Lower leg skin (tissue), 4 donors: ENCODE measurements at regions not wholly inside any gene's neighbourhood (a gene's known extent, or its start where the extent isn't known, plus 50 kb on each side); places are given as distances from the start of the nearest gene placed in this dataset.
A peak's percentile ranks its signal among the peaks of the same experiment; 100 is the strongest.

Experiments
- DNase-seq, 2 donors: peaks; one replicate each; pipeline ENCODE4 v3.0.0-alpha.2; 2019; ENCODE audit warnings: low spot score in 2 of 2
- H3K4me3 ChIP-seq: fragments of 200-600 bp; sonication (generic); 2 replicates; pipeline ENCODE4 v1.5.1; 2017; ENCODE audit warnings: mild to moderate bottlenecking, low read depth; ENCODE audit not compliant: poor library complexity, severe bottlenecking
- POLR2A ChIP-seq, 2 donors: fragments of 450-650 bp; IDR thresholded peaks; one replicate each; pipeline ENCODE4 v1.6.1; 2016 to 2017; ENCODE audit warnings: antibody characterized with exemption in 2 of 2, mild to moderate bottlenecking in 1 of 2, moderate library complexity in 1 of 2
- WGBS, 2 donors: methylation state at CpG; one replicate each; pipeline ENCODE4 v1.1.5; 2018; 5-methylcytosine and 5-hydroxymethylcytosine counted together
- intact Hi-C: fragments of 100-400 bp; cut with DNase I; formaldehyde crosslinking; loops from one replicate; pipeline ENCODE4 v1.15.0; 2023; ENCODE audit warnings: low total_unique reads
- TF ChIP-seq, protein P1 (sequence below), 3 donors: fragments of 450-650 bp; IDR thresholded peaks; one replicate each; pipeline ENCODE4 v1.5.1; 2016; ENCODE audit warnings: antibody characterized with exemption in 3 of 3, mild to moderate bottlenecking in 3 of 3, moderate library complexity in 2 of 3

DNA sequence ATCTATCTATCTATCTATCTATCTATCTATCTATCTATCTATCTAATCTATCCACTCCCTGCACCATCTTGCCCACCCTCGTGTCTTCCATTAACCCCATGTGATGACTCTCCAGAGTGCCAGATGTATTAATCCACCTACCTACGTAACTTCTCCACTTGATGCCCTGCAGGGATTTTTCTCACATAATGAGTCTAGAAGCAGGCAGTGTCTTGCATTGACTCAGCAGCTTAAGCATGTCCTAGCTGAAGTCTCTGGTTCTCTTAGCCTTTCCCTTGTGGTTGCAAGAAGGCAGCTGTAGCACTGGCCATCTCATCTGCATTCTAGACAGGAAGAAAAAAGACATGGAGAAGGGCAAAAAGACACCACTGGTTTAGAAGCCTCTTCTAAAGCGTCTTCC is 96.7 kb upstream of the ALDH1B1 start:
- no peak for DNase-seq
- TF ChIP-seq, protein P1, sequence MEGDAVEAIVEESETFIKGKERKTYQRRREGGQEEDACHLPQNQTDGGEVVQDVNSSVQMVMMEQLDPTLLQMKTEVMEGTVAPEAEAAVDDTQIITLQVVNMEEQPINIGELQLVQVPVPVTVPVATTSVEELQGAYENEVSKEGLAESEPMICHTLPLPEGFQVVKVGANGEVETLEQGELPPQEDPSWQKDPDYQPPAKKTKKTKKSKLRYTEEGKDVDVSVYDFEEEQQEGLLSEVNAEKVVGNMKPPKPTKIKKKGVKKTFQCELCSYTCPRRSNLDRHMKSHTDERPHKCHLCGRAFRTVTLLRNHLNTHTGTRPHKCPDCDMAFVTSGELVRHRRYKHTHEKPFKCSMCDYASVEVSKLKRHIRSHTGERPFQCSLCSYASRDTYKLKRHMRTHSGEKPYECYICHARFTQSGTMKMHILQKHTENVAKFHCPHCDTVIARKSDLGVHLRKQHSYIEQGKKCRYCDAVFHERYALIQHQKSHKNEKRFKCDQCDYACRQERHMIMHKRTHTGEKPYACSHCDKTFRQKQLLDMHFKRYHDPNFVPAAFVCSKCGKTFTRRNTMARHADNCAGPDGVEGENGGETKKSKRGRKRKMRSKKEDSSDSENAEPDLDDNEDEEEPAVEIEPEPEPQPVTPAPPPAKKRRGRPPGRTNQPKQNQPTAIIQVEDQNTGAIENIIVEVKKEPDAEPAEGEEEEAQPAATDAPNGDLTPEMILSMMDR (IDR thresholded peaks at IDR 0.05) = no peak
- no peak for TF ChIP-seq POLR2A (IDR thresholded peaks at IDR 0.05)
- intact Hi-C loops = no loop called here
- no peak overlapping the region for H3K4me3 ChIP-seq
- 58 to 69% methylated on average over 3 of the region's 3 CpGs for WGBS, 2 donors

DNA sequence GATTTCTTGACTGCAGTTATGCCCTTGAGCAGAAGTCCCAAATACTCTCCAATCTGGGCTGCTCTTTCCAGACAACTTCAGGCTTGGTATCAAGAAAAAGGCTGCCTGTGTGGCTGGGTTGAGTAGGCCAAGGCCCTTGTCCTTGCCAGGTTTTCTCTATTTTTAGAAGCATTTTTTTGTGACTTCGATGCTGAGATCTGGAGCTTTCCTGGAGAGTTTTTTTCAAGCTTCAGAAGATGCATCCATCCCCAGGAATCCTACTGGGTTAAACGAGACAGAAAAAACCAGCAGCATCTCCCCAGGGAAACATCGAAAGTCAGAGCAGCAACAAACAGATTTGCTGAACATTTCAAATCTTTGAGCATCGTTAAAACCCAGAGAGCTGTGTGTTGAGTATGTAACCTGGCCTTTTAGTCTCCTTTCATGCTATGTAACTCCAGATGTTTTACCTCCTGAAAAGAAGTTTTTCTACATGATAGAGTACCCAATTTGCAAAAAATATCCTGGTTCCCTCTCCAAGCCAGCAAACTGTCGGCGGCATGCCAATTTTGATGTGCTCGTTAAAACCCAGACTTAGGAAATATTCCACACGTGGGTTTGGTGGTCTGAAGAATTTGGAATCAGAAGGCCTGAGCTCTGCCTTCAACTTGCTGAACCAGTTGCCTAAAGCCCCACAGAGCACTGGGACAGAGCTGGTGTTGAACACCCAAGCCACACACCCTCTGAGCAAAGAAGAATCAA is 98.1 kb upstream of the ALDH1B1 start:
- WGBS, 2 donors = 41 to 50% methylated on average over 8 of the region's 8 CpGs
- DNase-seq = peak in 1 of 2 donors; percentile 82
- no peak for TF ChIP-seq POLR2A (IDR thresholded peaks at IDR 0.05)
- TF ChIP-seq, protein P1 (IDR thresholded peaks at IDR 0.05) = no peak
- no peak overlapping the region for H3K4me3 ChIP-seq
- intact Hi-C loops = no loop called here

DNA sequence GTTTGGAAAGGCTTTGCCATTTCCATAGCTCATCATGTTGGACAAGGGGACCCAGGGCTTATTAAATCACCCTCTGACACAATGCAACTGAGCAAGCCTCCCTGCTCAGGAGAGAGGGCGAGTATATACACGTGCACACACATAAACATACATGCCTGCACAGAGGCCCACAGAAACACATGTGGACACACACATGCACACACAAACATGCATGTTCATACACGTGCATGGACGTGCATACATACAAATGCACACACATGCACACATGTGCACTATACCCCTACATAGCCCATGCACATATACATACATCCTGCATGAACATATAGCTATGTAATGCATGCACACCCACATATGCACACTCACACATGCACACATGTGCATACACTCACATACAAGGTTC is 99.5 kb upstream of the ALDH1B1 start:
- no peak overlapping the region for H3K4me3 ChIP-seq
- peak in 1 of 2 donors; percentile 32 for DNase-seq
- WGBS, 2 donors = 73 to 92% methylated on average over 4 of the region's 4 CpGs
- TF ChIP-seq POLR2A (IDR thresholded peaks at IDR 0.05) = no peak
- intact Hi-C loops = no loop called here

DNA sequence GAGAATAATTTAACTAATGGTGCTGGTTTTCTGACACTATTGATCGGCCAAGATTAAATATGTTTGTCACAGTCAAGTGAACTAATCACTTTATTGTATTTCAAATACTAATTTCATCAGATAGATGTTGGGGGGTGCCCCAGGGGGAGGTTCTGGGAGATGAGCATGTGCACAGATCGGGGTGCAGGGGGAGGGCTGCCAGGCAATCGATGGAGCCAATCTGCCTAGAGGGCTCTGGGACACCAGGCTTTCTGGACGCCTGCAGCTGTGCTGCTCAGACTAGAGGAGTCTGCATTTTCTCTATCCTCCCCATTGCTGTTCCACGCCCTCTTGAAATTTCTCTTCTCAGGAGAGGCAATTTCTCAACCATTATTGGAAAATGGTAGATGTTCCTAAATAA is 100.0 kb upstream of the ALDH1B1 start:
- no peak overlapping the region for H3K4me3 ChIP-seq
- intact Hi-C loops = no loop called here
- WGBS, 2 donors = 82 to 87% methylated on average over 5 of the region's 5 CpGs
- DNase-seq = peak in 1 of 2 donors; percentile 60
- no peak for TF ChIP-seq POLR2A (IDR thresholded peaks at IDR 0.05)
- TF ChIP-seq, protein P1 (IDR thresholded peaks at IDR 0.05) = no peak

DNA sequence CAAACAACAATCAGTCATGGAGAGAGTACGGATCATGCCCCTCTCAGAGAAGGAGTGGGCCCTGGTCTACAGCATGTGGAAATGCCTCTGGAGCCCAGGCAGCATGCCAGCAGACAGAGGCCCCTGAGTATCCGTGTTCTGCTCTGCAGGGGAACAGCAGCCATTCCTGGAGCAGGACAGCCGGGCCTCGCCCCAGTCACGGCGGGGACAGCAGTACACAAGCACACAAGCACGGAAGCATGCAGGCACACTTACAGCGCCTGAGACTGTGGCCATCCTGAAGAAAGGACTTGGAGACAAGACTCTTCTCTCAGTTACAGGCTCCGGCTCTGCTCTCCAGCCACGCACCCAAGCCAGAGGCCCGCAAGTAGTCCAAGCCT is 102.6 kb upstream of the ALDH1B1 start:
- no peak for TF ChIP-seq POLR2A (IDR thresholded peaks at IDR 0.05)
- TF ChIP-seq, protein P1 (IDR thresholded peaks at IDR 0.05) = no peak
- 87 to 90% methylated on average over 11 of the region's 11 CpGs for WGBS, 2 donors
- DNase-seq = peak in 1 of 2 donors; percentile 46
- intact Hi-C loops = no loop called here
- no peak overlapping the region for H3K4me3 ChIP-seq

DNA sequence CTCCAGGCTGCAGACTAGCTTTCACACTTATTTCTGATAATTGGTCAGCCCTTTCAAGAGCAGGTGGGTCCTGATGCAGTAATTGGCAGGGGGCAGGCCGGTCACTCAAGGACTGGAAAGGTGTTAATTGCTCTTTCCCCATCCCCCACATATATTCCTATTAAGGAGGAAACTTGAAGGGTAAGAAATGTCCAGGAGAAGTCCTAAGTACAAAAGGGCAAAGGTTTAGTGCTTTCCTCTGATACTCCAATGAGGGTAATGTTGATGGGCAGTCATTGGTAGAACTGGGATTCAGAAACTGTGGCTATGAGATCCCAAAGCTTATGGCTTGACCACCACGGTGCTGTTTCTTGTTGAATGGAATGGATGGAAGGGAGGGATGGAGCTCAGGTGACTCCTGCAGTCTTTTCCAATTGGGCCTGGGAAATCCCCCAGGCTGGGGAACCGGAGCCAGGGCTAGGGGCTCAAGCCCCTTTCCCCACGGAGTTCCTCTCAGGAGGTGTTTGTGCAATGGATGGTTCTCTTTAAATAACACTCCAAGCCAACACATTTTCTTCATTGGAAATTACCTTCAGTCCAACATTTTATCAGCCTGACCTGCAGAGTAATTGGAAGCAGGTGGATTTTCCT is 103.2 kb upstream of the ALDH1B1 start:
- no peak overlapping the region for H3K4me3 ChIP-seq
- intact Hi-C loops = no loop called here
- no peak for TF ChIP-seq POLR2A (IDR thresholded peaks at IDR 0.05)
- TF ChIP-seq, protein P1 (IDR thresholded peaks at IDR 0.05) = no peak
- DNase-seq = peak in 1 of 2 donors; percentile 20
- WGBS, 2 donors = 78 to 83% methylated on average over 4 of the region's 4 CpGs
